GF-D8 (cell line): ENCODE measurements at regions not wholly inside any gene's neighbourhood (a gene's known extent, or its start where the extent isn't known, plus 50 kb on each side); places are given as distances from the start of the nearest gene placed in this dataset.

ENCODE experiments used
- DNase-seq: peaks from one replicate; lab custom pipeline; 2025; lab: John Stamatoyannopoulos, UW

DNA sequence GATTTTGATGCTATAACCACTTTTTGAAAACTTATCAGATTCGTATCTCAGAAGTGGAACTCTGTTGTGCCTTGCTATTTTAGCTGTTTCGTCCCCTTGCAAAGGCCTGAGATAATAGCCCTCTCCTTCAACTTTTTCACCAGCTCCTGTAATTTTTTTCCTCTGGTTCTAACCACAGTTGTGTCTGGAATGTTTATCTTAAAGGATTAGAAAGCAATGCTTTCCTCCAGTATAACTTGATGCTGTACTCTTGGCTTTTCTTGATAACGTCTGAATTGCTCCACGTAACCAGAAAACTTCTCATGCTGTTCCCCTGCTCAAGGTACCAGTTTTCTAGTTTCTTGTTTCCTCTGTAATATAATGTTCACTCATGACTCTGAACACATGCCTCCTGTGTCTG lies 209.4 kb downstream of the DTWD2 start:
- no peak for DNase-seq

DNA sequence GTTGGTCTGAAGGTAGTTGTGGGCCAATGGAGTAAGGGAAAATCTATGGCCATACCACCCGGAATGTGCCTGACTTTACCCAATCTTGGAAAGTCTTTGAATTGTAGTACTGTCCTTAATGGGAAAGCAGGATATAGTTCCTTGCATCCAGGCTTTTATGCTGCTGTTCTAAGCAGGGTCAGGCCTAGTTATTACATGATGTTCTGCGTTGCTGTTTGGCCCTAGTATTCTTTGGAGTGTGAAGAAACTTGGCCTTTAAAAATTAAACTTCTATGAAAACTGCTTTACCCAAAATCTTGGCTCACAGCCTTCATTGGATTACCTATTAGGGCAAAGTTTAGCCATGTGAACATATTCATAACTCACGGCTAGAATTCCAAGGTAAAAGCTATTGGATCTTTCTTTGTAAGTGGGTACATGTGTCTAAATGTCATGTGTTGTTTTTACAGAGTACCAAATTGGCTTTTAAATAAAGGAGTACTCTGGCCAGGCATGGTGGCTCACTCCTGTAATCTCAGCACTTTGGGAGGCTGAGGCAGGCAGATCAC lies 211.1 kb downstream of the DTWD2 start:
- DNase-seq, result no peak

DNA sequence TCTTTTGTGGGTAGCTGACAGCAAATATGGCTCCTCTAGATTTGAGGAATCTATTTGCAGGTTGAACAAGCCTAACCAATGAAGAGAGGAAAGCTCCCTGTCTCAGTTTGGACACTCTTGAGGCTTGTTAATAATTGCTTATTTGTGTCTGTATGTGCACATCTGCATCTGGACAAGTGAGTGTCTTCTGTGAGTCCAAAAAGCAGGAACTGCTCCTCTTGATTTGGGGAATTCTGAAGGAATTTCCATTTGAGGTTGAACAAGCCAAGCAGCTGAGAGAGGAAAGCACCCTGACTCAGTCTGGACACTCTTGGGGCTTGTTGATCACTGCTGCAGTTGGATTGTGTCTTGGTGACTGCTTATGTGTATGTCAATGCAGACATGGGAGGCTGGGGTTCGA lies 211.6 kb downstream of the DTWD2 start:
- no peak for DNase-seq

DNA sequence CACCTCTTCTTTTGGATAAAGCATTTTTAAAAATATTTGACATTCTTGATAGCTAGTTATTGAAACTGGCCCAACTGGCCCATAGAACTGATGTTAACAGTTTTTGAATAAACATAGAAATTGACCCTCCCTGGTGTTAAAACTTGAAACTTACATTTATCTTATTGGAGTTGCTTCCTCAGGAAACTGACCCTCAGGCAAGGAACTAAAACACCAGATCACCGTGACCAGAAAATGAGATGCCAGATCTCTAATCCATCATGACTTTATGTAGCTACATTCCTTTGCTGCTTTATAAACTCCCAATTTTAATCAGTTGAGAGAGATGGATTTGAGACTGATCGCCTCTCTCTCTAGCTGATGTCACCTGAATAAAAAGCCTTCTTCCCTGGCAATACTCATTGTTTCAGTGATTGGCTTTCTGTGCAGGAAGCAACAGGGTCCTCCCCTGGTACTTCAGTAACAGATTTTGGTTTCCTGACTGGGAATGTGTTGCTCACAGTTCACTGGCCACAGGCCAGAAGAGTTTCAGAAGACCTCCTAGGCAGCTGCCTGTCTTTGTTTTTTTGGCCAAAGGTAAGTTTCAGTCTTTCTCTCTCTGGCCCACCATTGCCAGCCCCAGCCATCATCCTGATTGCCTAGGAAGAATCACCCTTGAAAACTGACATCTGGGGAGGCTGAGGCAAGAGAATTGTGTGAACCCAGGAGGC lies 212.4 kb downstream of the DTWD2 start:
- no peak for DNase-seq

DNA sequence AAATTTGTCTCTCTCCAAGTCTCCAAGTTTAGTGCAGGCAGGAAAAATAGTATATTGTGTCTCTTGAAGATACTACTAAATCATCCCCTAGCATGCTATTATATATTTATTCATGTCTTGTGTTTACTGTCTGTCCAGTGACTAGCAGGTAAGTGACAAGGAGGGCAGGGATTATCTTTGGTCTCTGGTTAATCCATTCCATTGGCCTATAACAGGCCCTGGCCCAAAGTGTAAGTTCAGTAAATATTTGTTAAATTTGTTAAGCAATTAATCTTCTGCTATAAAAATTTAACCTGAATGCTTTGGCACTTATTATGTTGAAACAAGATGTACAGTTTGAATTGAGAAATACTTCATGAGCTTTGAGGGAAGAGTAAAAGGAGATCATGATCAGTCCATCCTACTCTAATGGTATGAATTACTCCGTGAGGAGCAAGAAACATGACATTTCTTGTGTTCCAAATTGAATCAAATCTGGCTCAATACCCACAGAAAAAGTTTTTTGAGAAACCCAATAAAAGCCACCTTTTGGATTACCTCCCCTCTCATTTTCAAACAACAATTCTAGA lies 219.7 kb downstream of the DTWD2 start:
- DNase-seq, result no peak

DNA sequence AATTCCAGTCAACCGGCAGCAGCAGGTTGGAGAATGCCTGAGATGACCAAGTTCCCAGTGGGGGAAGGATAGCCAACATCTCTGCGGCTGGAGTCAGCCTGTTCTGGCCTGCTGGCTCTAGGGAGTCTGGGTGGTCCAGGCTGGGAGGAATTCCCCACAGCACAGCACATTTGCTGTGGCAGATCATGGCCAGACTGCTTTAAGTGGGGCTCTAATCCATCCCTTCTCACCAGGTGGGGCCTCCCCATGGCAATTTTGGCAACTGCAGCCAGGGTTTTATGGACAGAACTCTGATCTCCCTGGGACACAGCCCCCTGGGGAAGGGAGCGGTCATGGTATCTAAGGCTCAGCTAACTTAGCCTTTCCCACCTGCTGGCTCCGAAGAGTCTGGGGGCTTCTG lies 226.1 kb downstream of the DTWD2 start:
- no peak for DNase-seq

DNA sequence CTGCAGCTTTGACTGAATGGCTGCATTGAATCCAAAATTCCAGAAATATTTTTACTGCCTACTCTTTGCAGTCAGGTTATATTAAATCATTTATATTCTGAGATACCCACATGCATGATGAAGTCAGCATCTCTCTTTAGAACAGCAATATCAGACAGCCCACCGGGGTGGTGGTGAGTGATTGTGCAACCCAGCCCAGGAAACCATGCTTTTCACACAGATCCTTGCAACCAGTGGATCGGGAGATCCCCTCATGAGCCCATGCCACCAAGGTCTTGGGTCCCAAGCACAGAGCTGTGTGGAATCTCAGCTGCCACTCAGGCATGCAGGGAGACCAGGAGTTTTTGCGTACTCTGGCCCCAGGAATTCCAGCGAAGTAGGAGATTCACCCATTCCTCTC lies 226.5 kb downstream of the DTWD2 start:
- no peak for DNase-seq

DNA sequence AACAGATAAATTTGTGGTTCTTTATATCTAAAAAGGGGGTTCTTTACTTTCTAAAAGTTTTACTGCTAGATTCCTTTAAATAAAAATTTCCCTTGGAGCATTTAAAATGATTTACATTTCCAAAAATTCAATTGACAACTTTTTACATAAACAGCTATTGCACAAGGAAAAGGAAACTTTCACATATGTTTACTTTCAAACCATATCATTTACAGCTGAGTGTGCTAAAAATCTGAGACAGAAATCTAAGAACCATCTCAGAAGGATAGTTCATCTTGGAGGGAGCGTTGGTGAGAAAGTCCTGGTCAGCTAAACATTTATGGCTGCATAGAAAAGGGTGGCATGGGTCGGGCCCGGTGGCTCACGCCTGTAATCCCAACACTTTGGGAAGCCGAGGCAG lies 235.4 kb downstream of the DTWD2 start:
- DNase-seq, result no peak

DNA sequence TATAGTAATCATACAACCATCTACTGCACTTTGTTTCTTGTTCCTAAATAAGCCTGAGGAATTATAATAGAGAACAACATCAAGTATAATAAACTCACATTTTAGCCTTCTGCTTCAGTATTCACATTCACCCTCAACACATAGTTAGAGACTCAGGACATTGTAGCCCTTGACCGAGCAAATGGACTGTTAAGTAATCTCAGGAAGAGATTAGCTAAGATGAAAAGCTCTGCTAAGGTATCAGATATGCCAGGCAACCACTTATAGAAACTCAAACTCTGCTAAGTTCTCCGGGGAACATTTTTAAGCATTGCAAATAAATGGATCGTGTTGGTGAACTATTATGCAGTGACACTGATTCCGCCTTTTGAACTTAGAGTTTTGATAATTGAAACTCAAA lies 252.0 kb downstream of the DTWD2 start:
- no peak for DNase-seq

DNA sequence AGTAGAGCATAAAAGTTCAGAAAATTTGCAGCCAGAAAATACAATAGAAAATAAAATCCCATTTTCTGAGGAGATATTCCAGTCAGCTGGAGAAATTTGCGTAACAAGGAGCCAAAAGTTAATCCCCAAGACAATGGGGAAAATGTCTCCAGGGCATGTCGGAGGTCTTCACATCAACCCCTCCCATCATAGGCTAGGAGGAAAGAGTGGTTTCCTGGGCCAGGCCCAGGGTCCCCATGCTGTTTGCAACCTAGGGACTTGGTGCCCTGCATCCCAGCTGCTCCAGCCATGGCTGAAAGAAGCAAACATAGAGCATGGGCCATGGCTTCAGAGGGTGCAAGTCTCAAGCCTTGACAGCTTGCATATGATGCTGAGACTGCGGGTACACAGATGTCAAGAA lies 255.0 kb downstream of the DTWD2 start:
- DNase-seq, result no peak

DNA sequence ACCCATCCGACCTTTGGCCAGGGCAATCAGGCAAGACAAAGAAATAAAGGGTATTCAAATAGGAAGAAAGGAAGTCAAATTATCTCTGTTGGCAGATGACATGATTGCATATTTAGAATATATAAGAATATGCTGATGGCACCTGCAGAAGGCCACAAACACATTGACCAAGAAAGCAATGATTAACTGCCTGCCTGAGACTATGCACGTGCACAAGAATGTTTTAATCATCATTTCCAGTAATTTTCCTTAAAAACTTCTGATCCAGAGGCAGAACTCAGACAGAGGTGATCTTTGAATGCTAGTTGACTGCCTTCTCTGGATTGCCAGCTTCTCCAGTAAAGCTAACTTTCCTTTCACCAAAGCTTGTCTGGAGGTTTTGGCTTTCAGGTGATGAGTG lies 260.2 kb downstream of the DTWD2 start:
- no peak for DNase-seq

DNA sequence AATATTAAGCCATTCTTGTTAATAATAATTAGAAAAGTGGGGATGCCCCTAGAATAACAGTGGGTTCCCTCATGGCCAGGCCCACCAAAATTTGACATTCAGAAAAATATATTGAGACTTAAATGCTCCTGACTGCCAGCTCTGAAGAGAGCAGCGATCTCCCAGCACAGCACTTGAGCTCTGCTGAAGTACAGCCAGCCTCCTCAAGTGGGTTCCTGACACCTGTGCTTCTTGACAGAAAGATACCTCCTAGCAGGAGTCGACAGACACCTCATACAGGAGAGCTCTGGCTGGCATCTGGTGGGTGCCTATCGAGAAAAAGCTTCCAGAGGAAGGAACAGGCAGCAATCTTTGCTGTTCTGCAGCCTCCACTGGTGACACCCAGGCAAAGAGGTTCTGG lies 261.5 kb downstream of the DTWD2 start:
- DNase-seq, result no peak

DNA sequence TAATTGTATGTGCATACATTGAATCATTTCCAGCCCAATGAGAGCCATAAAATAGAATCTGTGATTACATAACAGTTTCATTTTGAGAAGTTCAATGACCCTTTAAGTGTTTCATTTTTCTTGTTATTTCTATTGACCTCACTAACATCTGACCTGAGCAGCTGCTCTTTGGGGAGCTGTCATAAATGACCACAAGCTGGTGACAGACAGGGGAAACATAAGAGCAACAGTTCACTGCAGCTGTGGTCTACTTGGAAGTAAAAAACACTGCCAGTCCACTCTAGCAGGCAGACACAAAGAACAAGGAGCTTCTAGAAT lies 265.4 kb downstream of the DTWD2 start:
- DNase-seq, result no peak

DNA sequence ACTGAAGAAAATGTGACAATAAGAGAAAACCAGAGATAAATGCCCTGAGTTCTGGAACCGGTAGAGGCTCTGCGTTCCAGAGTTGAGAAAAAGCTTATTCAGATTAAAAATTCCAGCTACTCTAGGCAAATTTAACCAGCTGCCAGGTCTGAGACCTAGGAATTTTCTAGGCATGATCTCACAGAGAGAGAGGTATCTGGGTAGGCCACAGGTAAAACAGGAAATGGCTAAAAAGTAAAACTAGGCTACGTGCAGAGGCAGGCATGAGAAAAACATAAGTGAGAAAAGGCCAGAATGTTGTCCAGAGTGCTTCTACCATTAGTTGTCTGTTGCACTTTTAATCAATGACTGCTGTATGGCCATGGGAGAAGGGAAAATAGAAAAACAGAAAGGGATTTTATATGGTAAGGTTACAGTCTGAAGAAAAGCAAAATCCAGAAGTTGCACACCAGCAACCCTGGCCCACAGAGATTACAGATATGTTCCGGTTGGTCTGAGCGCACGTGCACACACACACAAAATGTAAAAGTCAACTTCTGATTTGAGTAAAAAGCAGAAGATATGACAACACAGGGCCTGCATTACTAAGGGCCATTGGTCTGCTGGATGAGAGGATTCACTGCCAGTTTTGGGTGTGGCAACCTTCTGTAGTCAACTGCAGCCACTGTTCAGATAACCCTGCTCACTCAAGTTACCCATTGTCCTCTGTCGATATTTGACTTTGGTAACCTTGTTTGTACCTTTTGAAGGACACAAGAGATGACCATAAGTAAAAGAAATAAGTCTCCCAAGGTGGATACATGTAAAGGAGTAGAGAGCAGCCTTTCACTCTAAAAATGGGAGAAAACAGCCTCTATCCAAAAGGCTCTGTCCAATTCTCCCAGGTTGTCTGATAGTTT lies 266.0 kb downstream of the DTWD2 start:
- DNase-seq, result no peak

DNA sequence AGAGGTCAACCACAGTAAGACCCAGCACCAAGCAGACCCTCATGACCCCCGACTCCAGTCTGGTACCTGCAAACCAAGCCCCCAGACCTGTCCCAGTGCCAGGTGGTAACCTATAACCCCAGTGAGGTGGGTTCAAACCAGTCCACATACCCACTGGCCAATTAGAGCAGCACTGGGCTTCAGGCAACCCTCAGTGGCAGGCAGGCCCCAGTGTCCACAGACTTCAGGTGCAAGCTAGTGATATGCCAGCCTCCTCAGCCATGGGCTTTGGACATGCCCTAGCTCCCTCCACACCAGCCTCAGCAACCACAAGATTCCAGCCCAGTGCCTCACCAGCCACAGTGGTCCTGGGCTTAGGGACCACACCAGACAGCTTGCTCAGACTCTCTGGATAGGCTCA lies 276.6 kb downstream of the DTWD2 start:
- DNase-seq, result no peak

DNA sequence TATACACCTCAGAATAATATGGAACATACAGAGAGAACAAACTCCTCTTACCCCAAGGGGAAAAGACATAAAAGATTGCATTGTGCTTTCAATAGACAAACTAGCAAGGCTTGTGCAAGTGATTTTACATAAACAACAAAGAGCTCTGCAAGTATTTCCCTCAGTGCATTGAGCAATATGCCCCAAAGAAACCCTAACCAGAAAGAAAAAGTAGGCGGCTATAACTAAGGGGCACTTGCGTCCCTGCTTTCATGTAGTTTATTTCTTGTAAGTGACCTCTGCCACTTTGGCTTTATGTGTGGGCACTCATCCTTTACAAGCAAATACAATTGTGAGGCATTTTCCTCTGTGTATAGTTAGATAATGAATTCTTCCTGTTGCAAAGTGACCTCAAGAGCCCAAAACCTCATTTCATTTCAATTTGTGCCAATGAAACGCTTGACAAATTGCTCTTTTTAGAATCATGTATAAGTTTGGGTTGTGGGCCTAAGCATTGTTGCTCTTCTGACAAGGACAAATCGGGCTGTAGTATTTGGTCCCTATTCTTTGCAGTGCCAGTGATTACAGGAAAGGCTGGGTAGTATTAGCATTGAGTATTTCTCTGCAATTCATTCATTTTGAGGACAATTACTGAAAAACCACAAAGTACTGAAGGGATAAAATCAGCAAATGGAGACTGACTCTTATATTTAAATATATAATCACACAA lies 282.2 kb downstream of the DTWD2 start:
- DNase-seq, result no peak

DNA sequence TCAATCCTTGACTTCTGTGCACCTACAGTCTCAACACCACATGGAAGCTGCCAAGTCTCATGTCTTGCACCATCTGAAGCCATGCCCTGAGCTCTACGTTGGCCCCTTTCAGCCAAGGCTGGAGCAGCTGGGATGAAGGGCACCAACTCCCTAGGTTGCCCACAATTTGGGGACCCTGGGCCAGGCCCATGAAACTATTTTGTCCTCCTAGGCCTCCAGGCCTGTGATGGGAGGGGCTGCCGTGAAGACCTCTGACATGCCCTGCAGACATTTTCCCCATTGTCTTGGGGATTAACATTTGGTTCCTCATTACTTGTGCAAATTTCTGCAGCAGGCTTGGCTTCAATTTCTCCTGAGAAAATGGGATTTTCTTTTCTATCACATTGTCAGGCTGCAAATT lies 285.1 kb downstream of the DTWD2 start:
- no peak for DNase-seq

DNA sequence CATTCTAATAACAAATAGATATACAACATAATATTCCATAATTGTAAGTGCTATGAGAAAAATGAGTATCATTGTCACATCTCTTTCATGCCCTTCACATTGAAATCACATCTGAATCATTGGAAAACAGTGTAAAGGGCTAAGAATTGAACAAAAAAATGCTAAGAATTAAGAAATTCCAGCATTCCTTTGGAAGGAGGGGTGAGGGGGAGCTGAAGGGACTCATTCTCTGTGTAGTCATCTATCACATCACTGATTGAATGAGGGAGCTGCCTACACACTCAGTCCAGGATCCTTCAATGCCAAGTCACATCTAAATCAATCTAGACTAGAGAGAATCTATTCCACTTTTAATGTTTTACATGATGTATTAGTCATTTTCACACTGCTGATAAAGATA lies 286.6 kb downstream of the DTWD2 start:
- no peak for DNase-seq

DNA sequence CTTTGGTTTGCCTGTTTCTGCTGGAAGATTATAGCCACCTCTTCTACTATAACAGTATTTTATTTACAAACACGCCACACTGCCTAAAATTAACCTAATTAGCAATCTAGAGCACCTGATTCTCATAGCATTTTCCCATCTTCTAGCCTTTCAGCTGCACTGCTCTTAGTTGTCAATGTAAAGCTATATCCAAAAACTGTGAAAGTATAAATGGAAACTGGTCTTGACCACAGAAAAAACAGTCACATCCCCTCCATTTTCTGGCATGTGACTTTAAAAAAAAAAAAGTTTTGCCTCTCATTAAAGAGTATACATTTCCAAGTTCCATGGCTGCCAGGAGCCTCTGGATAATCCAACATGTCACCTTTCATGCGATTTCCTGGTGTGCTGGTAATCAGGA lies 287.8 kb downstream of the DTWD2 start:
- DNase-seq, result no peak

DNA sequence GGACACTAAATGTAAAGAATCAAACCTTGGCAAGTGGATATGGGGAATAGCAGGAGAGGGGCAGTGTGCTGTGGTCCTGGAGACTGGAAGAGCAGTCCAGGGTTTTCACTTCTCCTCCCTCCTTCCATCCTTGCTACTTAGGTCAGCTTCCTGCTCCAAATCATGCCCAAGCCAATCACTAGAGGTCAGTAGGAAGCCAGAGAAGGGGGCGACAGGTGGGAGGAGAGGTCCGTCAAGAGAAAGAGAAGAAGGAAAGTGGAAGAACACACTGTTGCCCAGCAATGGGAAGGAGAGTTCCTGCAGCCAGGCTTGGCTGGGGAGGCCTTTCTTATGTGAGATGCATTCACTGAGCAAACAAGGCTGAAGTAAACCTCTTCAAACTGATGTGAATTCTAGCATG lies 289.6 kb downstream of the DTWD2 start:
- DNase-seq, result no peak

DNA sequence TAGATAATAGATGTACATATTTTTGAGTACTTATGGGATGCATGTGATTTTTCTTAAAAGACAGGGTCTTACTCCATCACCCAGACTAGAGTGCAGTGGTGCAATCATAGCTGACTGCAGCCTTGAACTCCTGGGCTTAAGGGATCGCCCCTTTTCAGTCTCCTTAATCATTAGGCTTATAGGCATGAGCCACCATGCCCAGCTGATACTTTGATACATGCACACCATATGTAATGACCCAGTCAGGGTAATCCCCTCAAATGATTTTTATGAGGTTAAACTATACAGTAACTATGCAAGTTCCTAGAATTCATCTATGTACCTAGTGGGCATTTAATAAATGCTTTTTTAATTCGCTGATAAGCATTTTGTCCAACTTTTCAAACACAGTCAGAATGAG lies 292.3 kb downstream of the DTWD2 start:
- no peak for DNase-seq

DNA sequence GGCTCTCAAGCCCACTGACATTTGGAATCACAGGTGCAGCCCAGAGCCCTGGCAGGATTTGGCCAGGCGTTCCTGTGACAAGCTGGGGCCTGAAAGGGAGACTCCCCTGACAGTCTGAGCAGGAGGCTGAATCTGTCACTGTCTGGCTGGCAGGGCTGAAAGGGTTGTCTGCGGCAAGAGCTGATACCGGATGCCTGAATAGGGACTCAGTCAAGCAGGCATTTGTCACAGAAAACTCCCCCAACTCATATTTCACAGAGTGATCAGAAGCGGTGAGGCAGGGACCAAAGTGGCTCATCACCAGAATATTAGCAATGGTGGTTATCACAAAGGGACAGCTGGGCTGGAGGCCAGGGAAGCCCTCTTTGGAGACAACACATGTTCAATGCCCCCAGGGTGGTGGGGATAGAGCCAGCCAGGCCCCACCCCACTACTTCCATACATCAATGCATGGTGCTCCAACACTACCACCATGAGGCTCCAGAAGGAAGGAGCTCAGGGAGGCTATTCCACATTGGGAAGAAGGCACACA lies 295.5 kb downstream of the DTWD2 start:
- no peak for DNase-seq
